Mammary epithelial cell (primary cell): ENCODE measurements at regions not wholly inside any gene's neighbourhood (a gene's known extent, or its start where the extent isn't known, plus 50 kb on each side); places are given as distances from the start of the nearest gene placed in this dataset.

ENCODE experiments used
- EZH2 ChIP-seq: IDR thresholded peaks from 2 replicates; pipeline ENCODE4 v1.6.1; 2012; ENCODE audit warnings: low read length, inconsistent platforms, borderline replicate concordance
- TF ChIP-seq, protein P1 (sequence below), 2 donors: IDR thresholded peaks in 1 of 2; conservative IDR thresholded peaks in 1 of 2; 2 replicates each; pipeline ENCODE4 v1.5.1; 2011 to 2012; ENCODE audit warnings: inconsistent platforms in 2 of 2, low read length in 2 of 2, mild to moderate bottlenecking in 2 of 2, control low read depth in 1 of 2, low read depth in 1 of 2; ENCODE audit not compliant: insufficient read depth in 1 of 2; ENCODE audit errors: extremely low read depth in 1 of 2

DNA sequence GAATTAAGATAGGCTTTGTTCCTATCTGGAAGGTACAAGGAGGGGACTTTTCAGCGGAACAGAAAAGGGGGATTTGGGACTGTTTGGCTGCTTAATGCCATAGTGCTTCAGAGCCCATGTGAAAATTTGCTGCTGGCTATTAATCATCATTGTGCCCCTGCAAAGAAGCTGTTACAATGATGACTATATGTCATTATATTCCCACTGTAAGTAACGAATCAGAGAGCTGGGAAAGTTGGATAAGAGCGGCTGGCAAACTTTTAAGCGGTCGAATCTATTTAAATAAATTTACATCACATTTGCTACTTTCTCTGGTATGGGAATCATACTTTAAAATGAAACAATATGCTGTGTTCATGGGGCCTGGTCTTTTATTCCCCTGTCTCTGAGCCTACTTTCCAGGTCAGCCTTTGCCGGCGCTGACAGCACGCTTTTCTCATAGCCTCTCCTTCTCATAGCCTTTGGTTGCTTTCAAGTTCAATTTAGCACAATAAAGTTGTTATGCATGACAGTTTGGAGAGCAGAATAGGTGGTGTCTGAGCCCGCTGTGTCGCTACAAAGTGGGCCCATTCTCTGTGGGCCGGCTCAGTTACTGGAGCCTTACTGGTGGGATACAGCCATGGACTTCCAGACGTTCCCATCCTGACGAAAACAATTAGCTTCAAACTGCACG lies 271.2 kb upstream of the TMEM161B start:
- TF ChIP-seq, protein P1, sequence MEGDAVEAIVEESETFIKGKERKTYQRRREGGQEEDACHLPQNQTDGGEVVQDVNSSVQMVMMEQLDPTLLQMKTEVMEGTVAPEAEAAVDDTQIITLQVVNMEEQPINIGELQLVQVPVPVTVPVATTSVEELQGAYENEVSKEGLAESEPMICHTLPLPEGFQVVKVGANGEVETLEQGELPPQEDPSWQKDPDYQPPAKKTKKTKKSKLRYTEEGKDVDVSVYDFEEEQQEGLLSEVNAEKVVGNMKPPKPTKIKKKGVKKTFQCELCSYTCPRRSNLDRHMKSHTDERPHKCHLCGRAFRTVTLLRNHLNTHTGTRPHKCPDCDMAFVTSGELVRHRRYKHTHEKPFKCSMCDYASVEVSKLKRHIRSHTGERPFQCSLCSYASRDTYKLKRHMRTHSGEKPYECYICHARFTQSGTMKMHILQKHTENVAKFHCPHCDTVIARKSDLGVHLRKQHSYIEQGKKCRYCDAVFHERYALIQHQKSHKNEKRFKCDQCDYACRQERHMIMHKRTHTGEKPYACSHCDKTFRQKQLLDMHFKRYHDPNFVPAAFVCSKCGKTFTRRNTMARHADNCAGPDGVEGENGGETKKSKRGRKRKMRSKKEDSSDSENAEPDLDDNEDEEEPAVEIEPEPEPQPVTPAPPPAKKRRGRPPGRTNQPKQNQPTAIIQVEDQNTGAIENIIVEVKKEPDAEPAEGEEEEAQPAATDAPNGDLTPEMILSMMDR (conservative IDR thresholded peaks at IDR 0.05 in 1 of 2, IDR thresholded peaks at IDR 0.05 in 1 of 2; ENCODE audit: extremely low read depth in 1 of 2, insufficient read depth in 1 of 2, low read depth in 1 of 2, low read length in 2 of 2) = no peak
- no peak for TF ChIP-seq EZH2
